Mucosa of rectum (tissue), 2 donors: ENCODE measurements at regions not wholly inside any gene's neighbourhood (a gene's known extent, or its start where the extent isn't known, plus 50 kb on each side); places are given as distances from the start of the nearest gene placed in this dataset.

Source experiments
- H3K27ac ChIP-seq, 2 donors: one replicate each; pipeline ENCODE4 v1.7.0; 2013; ENCODE audit warnings: inconsistent platforms in 2 of 2, low read depth in 2 of 2, low read length in 2 of 2
- H3K27me3 ChIP-seq, 2 donors: one replicate each; pipeline ENCODE4 v1.7.0; 2013; ENCODE audit warnings: low read length in 2 of 2; ENCODE audit not compliant: control insufficient read depth in 2 of 2, insufficient read depth in 2 of 2
- H3K36me3 ChIP-seq, 2 donors: one replicate each; pipeline ENCODE4 v1.7.0; 2013; ENCODE audit warnings: low read length in 2 of 2; ENCODE audit not compliant: control insufficient read depth in 2 of 2, insufficient read depth in 2 of 2
- H3K4me1 ChIP-seq, 2 donors: one replicate each; pipeline ENCODE4 v1.7.0; 2013; ENCODE audit warnings: low read length in 2 of 2, mild to moderate bottlenecking in 1 of 2; ENCODE audit not compliant: control insufficient read depth in 2 of 2, insufficient read depth in 2 of 2
- H3K4me3 ChIP-seq, 2 donors: one replicate each; pipeline ENCODE4 v1.7.0; 2013; ENCODE audit warnings: low read length in 2 of 2
- H3K9ac ChIP-seq, 2 donors: one replicate each; pipeline ENCODE4 v1.7.0; 2013; ENCODE audit warnings: low read length in 2 of 2, low read depth in 1 of 2, mild to moderate bottlenecking in 1 of 2
- H3K9me3 ChIP-seq, 2 donors: one replicate each; pipeline ENCODE4 v1.7.0; 2013; ENCODE audit warnings: low read length in 2 of 2; ENCODE audit not compliant: control insufficient read depth in 2 of 2
- donor health status: healthy.
- donor health status: Normal muscosa, but diverticular disease.

GRCh38 chr2:117085256-117085655, 729.2 kb upstream of the DDX18 start:
- no peaks in the 10 kb centered on the region for H3K36me3 ChIP-seq

GRCh38 chr2:117085737-117086136, 728.8 kb upstream of the DDX18 start:
- Histone ChIP-seq H3K27ac (no peak overlapping the region), H3K27me3 (no peaks in the 10 kb centered on the region), H3K9ac (no peak overlapping the region), H3K4me3 (no peak overlapping the region), H3K36me3 (no peaks in the 10 kb centered on the region), H3K9me3 (no peaks in the 10 kb centered on the region), H3K4me1 (no peaks in the 10 kb centered on the region)

More at GRCh38 chr2:117085256-117085655, 729.2 kb upstream of the DDX18 start:
- Histone ChIP-seq H3K4me3 (no peak overlapping the region), H3K4me1 (no peaks in the 10 kb centered on the region), H3K27ac (no peak overlapping the region), H3K27me3 (no peaks in the 10 kb centered on the region), H3K9ac (no peak overlapping the region), H3K9me3 (no peaks in the 10 kb centered on the region)

- no peak overlapping the region for H3K27ac ChIP-seq
- no peaks in the 10 kb centered on the region for H3K9me3 ChIP-seq
- no peaks in the 10 kb centered on the region for H3K27me3 ChIP-seq
- H3K9ac ChIP-seq = no peak overlapping the region
- H3K4me1 ChIP-seq = no peaks in the 10 kb centered on the region
- no peak overlapping the region for H3K4me3 ChIP-seq
- H3K36me3 ChIP-seq = no peaks in the 10 kb centered on the region
Measured at GRCh38 chr2:117086174-117086942, 728.1 kb upstream of the DDX18 start.

GRCh38 chr2:117086943-117087250, 727.6 kb upstream of the DDX18 start:
- no peak overlapping the region for H3K4me3 ChIP-seq
- no peaks in the 10 kb centered on the region for H3K27me3 ChIP-seq
- H3K9ac ChIP-seq = no peak overlapping the region
- no peaks in the 10 kb centered on the region for H3K4me1 ChIP-seq
- H3K36me3 ChIP-seq = no peaks in the 10 kb centered on the region
- H3K9me3 ChIP-seq = no peaks in the 10 kb centered on the region
- H3K27ac ChIP-seq = no peak overlapping the region

- H3K4me1 ChIP-seq = no peaks in the 10 kb centered on the region
- H3K4me3 ChIP-seq = no peak overlapping the region
- no peak overlapping the region for H3K9ac ChIP-seq
- H3K36me3 ChIP-seq = no peaks in the 10 kb centered on the region
- no peak overlapping the region for H3K27ac ChIP-seq
- no peaks in the 10 kb centered on the region for H3K27me3 ChIP-seq
- no peaks in the 10 kb centered on the region for H3K9me3 ChIP-seq
Measured at GRCh38 chr2:117087535-117088291, 726.8 kb upstream of the DDX18 start.

- Histone ChIP-seq H3K4me3 (no peak overlapping the region), H3K27ac (no peak overlapping the region), H3K4me1 (no peaks in the 10 kb centered on the region), H3K9ac (no peak overlapping the region), H3K36me3 (no peaks in the 10 kb centered on the region), H3K27me3 (no peaks in the 10 kb centered on the region), H3K9me3 (no peaks in the 10 kb centered on the region)
Measured at GRCh38 chr2:117091041-117091837, 723.3 kb upstream of the DDX18 start.

GRCh38 chr2:117101613-117102012, 712.9 kb upstream of the DDX18 start:
- Histone ChIP-seq H3K36me3 (no peaks in the 10 kb centered on the region), H3K9ac (no peak overlapping the region), H3K4me3 (no peak overlapping the region), H3K4me1 (no peaks in the 10 kb centered on the region), H3K27ac (no peak overlapping the region), H3K27me3 (no peaks in the 10 kb centered on the region), H3K9me3 (no peaks in the 10 kb centered on the region)

- Histone ChIP-seq H3K36me3 (no peaks in the 10 kb centered on the region), H3K4me1 (no peaks in the 10 kb centered on the region), H3K9me3 (no peaks in the 10 kb centered on the region), H3K4me3 (no peak overlapping the region), H3K27me3 (no peaks in the 10 kb centered on the region), H3K27ac (no peak overlapping the region), H3K9ac (no peak overlapping the region)
Measured at GRCh38 chr2:117108741-117109267, 705.7 kb upstream of the DDX18 start.

- no peak overlapping the region for H3K27ac ChIP-seq
- no peaks in the 10 kb centered on the region for H3K27me3 ChIP-seq
- no peak overlapping the region for H3K4me3 ChIP-seq
Measured at GRCh38 chr2:117118994-117119393, 695.5 kb upstream of the DDX18 start.

GRCh38 chr2:117123362-117123761, 691.1 kb upstream of the DDX18 start:
- Histone ChIP-seq H3K4me1 (peaks cover 0 to 6% of the 10 kb centered on the region in 2 donors), H3K27me3 (no peaks in the 10 kb centered on the region), H3K9me3 (no peaks in the 10 kb centered on the region), H3K9ac (no peak overlapping the region), H3K27ac (no peak overlapping the region), H3K4me3 (no peak overlapping the region), H3K36me3 (no peaks in the 10 kb centered on the region)

More at GRCh38 chr2:117118994-117119393, 695.5 kb upstream of the DDX18 start:
- no peaks in the 10 kb centered on the region for H3K36me3 ChIP-seq
- H3K9ac ChIP-seq = no peak overlapping the region
- H3K9me3 ChIP-seq = no peaks in the 10 kb centered on the region
- no peaks in the 10 kb centered on the region for H3K4me1 ChIP-seq
